Fibroblast of pulmonary artery (primary cell): ENCODE measurements at regions not wholly inside any gene's neighbourhood (a gene's known extent, or its start where the extent isn't known, plus 50 kb on each side); places are given as distances from the start of the nearest gene placed in this dataset.

ENCODE experiments used
- DNase-seq: peaks from one replicate; pipeline ENCODE4 v3.0.0-alpha.2; 2010; ENCODE audit warnings: low read depth
- H3K4me3 ChIP-seq: replicated peaks from 2 replicates; pipeline ENCODE4 v1.5.1; 2011; ENCODE audit warnings: low read depth, mild to moderate bottlenecking, control low read depth, low read length, moderate library complexity
- CTCF ChIP-seq: IDR thresholded peaks from 2 replicates; pipeline ENCODE4 v1.5.1; 2011; ENCODE audit warnings: mild to moderate bottlenecking, control low read depth, low read length, inconsistent platforms; ENCODE audit errors: missing control alignments

DNA sequence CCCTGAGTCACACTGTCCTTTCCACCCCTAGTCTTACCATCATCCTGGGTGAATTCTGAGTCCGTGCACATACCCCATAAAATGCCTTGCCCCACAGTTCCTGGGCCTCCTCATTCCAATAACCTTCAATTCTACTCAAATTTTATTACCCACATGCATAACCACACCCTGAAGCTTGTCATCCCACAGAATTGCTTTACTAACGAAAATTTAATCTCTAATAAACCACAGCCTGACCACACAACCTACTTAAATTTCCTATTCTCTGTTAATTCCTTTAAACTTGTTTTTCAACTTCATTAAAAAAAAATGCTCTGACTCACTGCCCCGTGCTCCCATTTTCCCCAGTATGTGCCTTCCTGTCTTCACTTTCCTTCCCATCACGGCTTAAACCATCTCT is 205.9 kb downstream of the PHLDA1 start:
- DNase-seq: peak; percentile 53
- no peak overlapping the region for H3K4me3 ChIP-seq
- no peak for TF ChIP-seq CTCF

DNA sequence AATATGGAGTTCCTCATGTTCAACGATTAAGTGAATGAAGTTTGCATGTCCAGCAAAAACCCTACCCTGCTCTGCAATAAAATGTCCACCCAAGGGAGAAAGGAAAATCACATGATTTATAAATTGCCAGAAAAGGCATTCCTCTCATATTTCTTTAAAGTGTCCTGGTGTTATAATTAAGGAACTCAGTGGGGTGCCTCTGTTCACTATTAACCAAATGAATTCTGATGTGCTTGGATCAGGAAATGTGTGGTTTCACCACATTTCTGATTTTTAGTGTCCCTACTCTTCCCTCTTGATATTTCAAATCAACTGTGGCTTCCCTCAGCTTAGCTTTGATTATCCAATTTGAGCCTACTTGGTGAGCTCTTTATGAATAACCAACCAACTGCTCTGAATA is 208.1 kb downstream of the PHLDA1 start:
- H3K4me3 ChIP-seq: no peak overlapping the region
- no peak for DNase-seq
- TF ChIP-seq CTCF: no peak

DNA sequence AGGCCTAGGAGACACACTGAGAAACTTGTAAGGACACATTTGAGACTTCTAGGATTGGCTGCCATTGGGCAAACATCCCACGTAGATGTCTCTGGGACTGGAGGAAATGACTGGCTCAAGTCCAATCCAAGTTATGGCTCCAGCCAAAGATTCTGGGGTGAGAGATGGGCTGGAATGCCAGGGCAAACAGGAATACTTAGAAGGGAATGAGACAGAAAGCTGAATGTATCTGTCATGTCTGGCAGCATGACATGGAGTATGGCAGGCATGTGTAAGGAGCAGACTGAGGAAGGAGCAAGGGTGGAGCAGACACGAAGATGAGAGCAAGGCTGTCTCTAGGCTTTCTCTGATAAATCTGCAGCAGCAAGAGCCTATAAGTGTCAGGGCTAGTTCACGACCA is 209.2 kb downstream of the PHLDA1 start:
- no peak for DNase-seq
- H3K4me3 ChIP-seq: no peak overlapping the region
- TF ChIP-seq CTCF: no peak

- DNase-seq: peak; percentile 55
- H3K4me3 ChIP-seq: no peak overlapping the region
- no peak for TF ChIP-seq CTCF
Observed at GRCh38 chr12:75820848-75821578, 210.6 kb downstream of the PHLDA1 start.

DNA sequence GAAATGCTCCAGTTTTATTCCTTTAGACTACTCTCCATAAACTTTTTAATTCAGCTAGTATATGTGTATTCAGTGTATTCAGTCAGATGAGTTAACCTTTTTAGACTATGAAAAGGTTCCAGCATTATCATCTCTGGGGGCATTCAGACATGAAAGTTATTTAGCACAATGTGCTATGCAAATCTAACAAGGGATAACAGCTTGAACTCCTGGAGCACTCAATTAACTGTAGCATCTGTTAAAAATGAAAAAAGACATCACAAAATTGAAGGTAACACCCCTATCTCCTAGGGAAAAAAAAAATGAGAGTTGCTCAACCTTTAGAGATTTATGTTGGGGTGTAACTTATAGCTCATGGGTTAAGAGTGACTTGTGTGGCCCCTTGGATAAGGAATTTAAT is 211.5 kb downstream of the PHLDA1 start:
- H3K4me3 ChIP-seq: no peak overlapping the region
- no peak for TF ChIP-seq CTCF
- DNase-seq: no peak

DNA sequence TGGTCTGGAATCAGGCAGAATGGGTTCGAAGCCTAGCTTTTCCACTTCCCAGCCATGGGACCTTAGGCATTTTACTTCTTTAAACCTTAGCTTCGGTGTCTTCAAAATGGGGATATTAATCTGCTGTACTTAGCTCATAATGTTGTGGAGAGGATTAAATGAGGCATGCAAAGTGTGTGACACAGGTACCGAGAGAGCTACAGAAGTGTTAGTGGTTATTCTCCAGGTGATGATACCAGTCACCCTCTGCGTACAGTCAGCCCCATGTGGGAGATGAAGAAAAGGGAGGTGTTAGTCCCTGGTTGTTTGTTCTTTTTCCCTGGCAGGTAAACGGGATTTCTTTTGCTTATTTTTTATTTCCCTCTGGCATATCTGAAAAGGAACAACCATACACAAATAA is 212.1 kb downstream of the PHLDA1 start:
- no peak overlapping the region for H3K4me3 ChIP-seq
- no peak for DNase-seq
- no peak for TF ChIP-seq CTCF

- no peak for TF ChIP-seq CTCF
- no peak overlapping the region for H3K4me3 ChIP-seq
- no peak for DNase-seq
Observed at GRCh38 chr12:75818863-75819262, 212.7 kb downstream of the PHLDA1 start.
